ENCODE measurements at regions not wholly inside any gene's neighbourhood (a gene's known extent, or its start where the extent isn't known, plus 50 kb on each side); places are given as distances from the start of the nearest gene placed in this dataset.

GRCh38 chr3:147816752-147817151, 407.6 kb downstream of the ZIC1 start:
- Histone ChIP-seq H3F3A (ENCODE audit: insufficient read depth, low read length, poor library complexity, severe bottlenecking) (no peaks in the 10 kb centered on the region), H3K27me3 (ENCODE audit: insufficient read depth, low read depth, low read length) (no peaks in the 10 kb centered on the region), H3K4me3 (ENCODE audit: low read length) (no peak overlapping the region), H3K9me2 (ENCODE audit: insufficient read depth, low read length) (no peaks in the 10 kb centered on the region), H2AFZ (ENCODE audit: low read depth, low read length) (no peak overlapping the region), H3K36me3 (ENCODE audit: insufficient read depth, low read length) (no peaks in the 10 kb centered on the region), H3K27ac (ENCODE audit: low read length) (no peak overlapping the region), H3K9ac (ENCODE audit: low read length) (no peak overlapping the region), H3K79me2 (replicated peaks; ENCODE audit: insufficient read depth, low read length) (no peaks in the 10 kb centered on the region), H3K9me3 (ENCODE audit: low read length) (no peaks in the 10 kb centered on the region), H4K20me1 (ENCODE audit: insufficient read depth) (no peaks in the 10 kb centered on the region), H3K4me2 (ENCODE audit: low read length) (no peak overlapping the region)
- TF ChIP-seq EZH2 (IDR thresholded peaks at IDR 0.05; ENCODE audit: borderline replicate concordance, insufficient read depth, low read length, poor library complexity, severe bottlenecking) (no peak), REST (IDR thresholded peaks at IDR 0.05; ENCODE audit: borderline replicate concordance) (no peak), RAD21 (conservative IDR thresholded peaks at IDR 0.05) (no peak), POLR2AphosphoS5 (IDR thresholded peaks at IDR 0.05) (no peak), MXI1 (conservative IDR thresholded peaks at IDR 0.05; ENCODE audit: poor library complexity, severe bottlenecking) (no peak), EP300 (conservative IDR thresholded peaks at IDR 0.05; ENCODE audit: poor library complexity, severe bottlenecking) (no peak), CTCF (IDR thresholded peaks at IDR 0.05; ENCODE audit: poor library complexity, severe bottlenecking) (no peak), SMC3 (conservative IDR thresholded peaks at IDR 0.05; ENCODE audit: poor library complexity) (no peak), TAF1 (IDR thresholded peaks at IDR 0.05; ENCODE audit: low read depth) (no peak)

GRCh38 chr3:147832611-147833010, 423.4 kb downstream of the ZIC1 start:
- H3K27ac ChIP-seq (ENCODE audit: low read length), result no peak overlapping the region
- H2AFZ ChIP-seq (ENCODE audit: low read depth, low read length), result no peak overlapping the region
- H3K4me3 ChIP-seq (ENCODE audit: low read length), result no peak overlapping the region
- no peaks in the 10 kb centered on the region for H3K9me2 ChIP-seq (ENCODE audit: insufficient read depth, low read length)
- TF ChIP-seq REST (IDR thresholded peaks at IDR 0.05; ENCODE audit: borderline replicate concordance), result no peak
- TF ChIP-seq CTCF (IDR thresholded peaks at IDR 0.05; ENCODE audit: poor library complexity, severe bottlenecking), result no peak
- TF ChIP-seq RAD21 (conservative IDR thresholded peaks at IDR 0.05), result no peak
- no peak for TF ChIP-seq EZH2 (IDR thresholded peaks at IDR 0.05; ENCODE audit: borderline replicate concordance, insufficient read depth, low read length, poor library complexity, severe bottlenecking)
- no peak for TF ChIP-seq EP300 (conservative IDR thresholded peaks at IDR 0.05; ENCODE audit: poor library complexity, severe bottlenecking)
- no peak for TF ChIP-seq TAF1 (IDR thresholded peaks at IDR 0.05; ENCODE audit: low read depth)
- TF ChIP-seq MXI1 (conservative IDR thresholded peaks at IDR 0.05; ENCODE audit: poor library complexity, severe bottlenecking), result no peak
- no peak for TF ChIP-seq SMC3 (conservative IDR thresholded peaks at IDR 0.05; ENCODE audit: poor library complexity)
- no peak for TF ChIP-seq POLR2AphosphoS5 (IDR thresholded peaks at IDR 0.05)
- no peaks in the 10 kb centered on the region for H4K20me1 ChIP-seq (ENCODE audit: insufficient read depth)
- H3K9me3 ChIP-seq (ENCODE audit: low read length), result no peaks in the 10 kb centered on the region
- no peak overlapping the region for H3K9ac ChIP-seq (ENCODE audit: low read length)
- no peaks in the 10 kb centered on the region for H3F3A ChIP-seq (ENCODE audit: insufficient read depth, low read length, poor library complexity, severe bottlenecking)
- H3K79me2 ChIP-seq (replicated peaks; ENCODE audit: insufficient read depth, low read length), result no peaks in the 10 kb centered on the region
- H3K36me3 ChIP-seq (ENCODE audit: insufficient read depth, low read length), result no peaks in the 10 kb centered on the region
- H3K4me2 ChIP-seq (ENCODE audit: low read length), result no peak overlapping the region
- no peaks in the 10 kb centered on the region for H3K27me3 ChIP-seq (ENCODE audit: insufficient read depth, low read depth, low read length)
